NCI-H1417 (cell line): ENCODE measurements at regions not wholly inside any gene's neighbourhood (a gene's known extent, or its start where the extent isn't known, plus 50 kb on each side); places are given as distances from the start of the nearest gene placed in this dataset.

Source experiments
- DNase-seq, 3 experiments: peaks; one replicate each; lab custom pipeline; 2025; lab: John Stamatoyannopoulos, UW

GRCh38 chr16:14334366-14335080 is 263.4 kb downstream of the MRTFB start:
- DNase-seq = no peak

GRCh38 chr16:14333361-14333760 is 262.2 kb downstream of the MRTFB start:
- no peak for DNase-seq

GRCh38 chr16:14331020-14331419 is 259.9 kb downstream of the MRTFB start:
- DNase-seq = no peak

GRCh38 chr16:14329727-14330350 is 258.7 kb downstream of the MRTFB start:
- DNase-seq = no peak

GRCh38 chr16:14325502-14326401 is 254.6 kb downstream of the MRTFB start:
- peak in 2 of 3 experiments; percentile 42 to 80 for DNase-seq

- DNase-seq = no peak
Observed at GRCh38 chr16:14324581-14324980, 253.5 kb downstream of the MRTFB start.

- no peak for DNase-seq
Observed at GRCh38 chr16:14322186-14322585, 251.1 kb downstream of the MRTFB start.

GRCh38 chr16:14321542-14321941 is 250.4 kb downstream of the MRTFB start:
- DNase-seq = no peak

GRCh38 chr16:14320406-14320805 is 249.3 kb downstream of the MRTFB start:
- no peak for DNase-seq
